IPS DF 6.9 (cell line): ENCODE measurements at regions not wholly inside any gene's neighbourhood (a gene's known extent, or its start where the extent isn't known, plus 50 kb on each side); places are given as distances from the start of the nearest gene placed in this dataset.

Experiments used
- DNase-seq: peaks from one replicate; pipeline ENCODE4 v3.0.0-alpha.2; 2013; ENCODE audit warnings: low read depth, low spot score
- H3K27ac ChIP-seq: one replicate; pipeline ENCODE4 v1.5.1; 2013; ENCODE audit warnings: low read length, control low read depth
- H3K27me3 ChIP-seq: 2 replicates; pipeline ENCODE4 v1.6.1; 2013; ENCODE audit warnings: mild to moderate bottlenecking, low read length; ENCODE audit not compliant: control insufficient read depth, insufficient read depth
- H3K36me3 ChIP-seq: 2 replicates; pipeline ENCODE4 v1.6.1; 2013; ENCODE audit warnings: low read length; ENCODE audit not compliant: control insufficient read depth, insufficient read depth
- H3K4me1 ChIP-seq: 2 replicates; pipeline ENCODE4 v1.6.1; 2013; ENCODE audit warnings: low read length; ENCODE audit not compliant: control insufficient read depth, insufficient read depth
- H3K4me3 ChIP-seq: 2 replicates; pipeline ENCODE4 v1.5.1; 2013; ENCODE audit warnings: mild to moderate bottlenecking, low read length
- H3K9me3 ChIP-seq: 2 replicates; pipeline ENCODE4 v1.6.1; 2013; ENCODE audit warnings: low read length, inconsistent platforms; ENCODE audit not compliant: control insufficient read depth, insufficient read depth
- WGBS: extraction: QIAGEN DNeasy Blood & Tissue Kit; methylation state at CpG from one replicate; pipeline ENCODE4 v1.1.7; 2013; ENCODE audit warnings: mixed read lengths, missing lambda C conversion rate; ENCODE audit not compliant: insufficient read length, insufficient coverage; 5-methylcytosine and 5-hydroxymethylcytosine counted together

GRCh38 chr3:106392915-106393314 is 524.1 kb upstream of the CBLB start:
- Histone ChIP-seq H3K27me3 (no peaks in the 10 kb centered on the region), H3K27ac (no peak overlapping the region), H3K36me3 (no peaks in the 10 kb centered on the region), H3K4me3 (no peak overlapping the region), H3K4me1 (peaks cover 1% of the 10 kb centered on the region; the same call in 1 of the 2 replicates), H3K9me3 (no peaks in the 10 kb centered on the region)
- WGBS: no CpG with 5 or more reads among the region's 1 CpG
- no peak for DNase-seq

- no CpG with 5 or more reads among the region's 2 CpGs for WGBS
- H3K9me3 ChIP-seq: no peaks in the 10 kb centered on the region
- H3K27ac ChIP-seq: no peak overlapping the region
- no peak overlapping the region for H3K4me3 ChIP-seq
- H3K27me3 ChIP-seq: no peaks in the 10 kb centered on the region
- peak; percentile 9 for DNase-seq
- peaks cover 4% of the 10 kb centered on the region for H3K4me1 ChIP-seq
- H3K36me3 ChIP-seq: no peaks in the 10 kb centered on the region
Observed at GRCh38 chr3:106397006-106397405, 528.2 kb upstream of the CBLB start.

- H3K9me3 ChIP-seq: no peaks in the 10 kb centered on the region
- H3K27me3 ChIP-seq: no peaks in the 10 kb centered on the region
- no peak overlapping the region for H3K4me3 ChIP-seq
- DNase-seq: no peak
- H3K36me3 ChIP-seq: no peaks in the 10 kb centered on the region
- peaks cover 2% of the 10 kb centered on the region for H3K4me1 ChIP-seq
- H3K27ac ChIP-seq: no peak overlapping the region
- whole genome bisulfite sequencing: no CpG with 5 or more reads among the region's 2 CpGs
Observed at GRCh38 chr3:106398891-106399600, 530.2 kb upstream of the CBLB start.

DNA sequence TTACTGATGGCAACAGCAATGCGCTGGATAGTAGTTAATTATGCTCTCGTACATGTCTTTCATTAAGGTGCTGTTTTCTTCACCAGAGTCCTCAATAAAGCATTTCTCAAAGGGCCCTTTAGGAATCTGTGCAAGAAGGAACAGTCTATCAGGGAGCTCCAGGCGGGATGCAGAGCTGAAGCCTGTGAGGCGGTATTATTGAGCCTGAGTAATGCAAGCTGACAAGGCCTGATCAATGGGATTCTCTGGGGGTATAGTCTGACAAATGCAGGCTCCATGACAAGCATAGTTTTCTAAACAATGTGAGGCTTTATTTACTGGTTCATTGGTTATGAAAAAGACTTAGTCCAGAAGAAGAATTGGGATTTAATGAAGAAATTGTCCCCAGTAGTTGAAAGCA is 530.9 kb upstream of the CBLB start:
- H3K27ac ChIP-seq: no peak overlapping the region
- no peak for DNase-seq
- no peak overlapping the region for H3K4me3 ChIP-seq
- H3K4me1 ChIP-seq: peaks cover 2% of the 10 kb centered on the region
- WGBS: no CpG with 5 or more reads among the region's 4 CpGs
- no peaks in the 10 kb centered on the region for H3K27me3 ChIP-seq
- no peaks in the 10 kb centered on the region for H3K36me3 ChIP-seq
- no peaks in the 10 kb centered on the region for H3K9me3 ChIP-seq

DNA sequence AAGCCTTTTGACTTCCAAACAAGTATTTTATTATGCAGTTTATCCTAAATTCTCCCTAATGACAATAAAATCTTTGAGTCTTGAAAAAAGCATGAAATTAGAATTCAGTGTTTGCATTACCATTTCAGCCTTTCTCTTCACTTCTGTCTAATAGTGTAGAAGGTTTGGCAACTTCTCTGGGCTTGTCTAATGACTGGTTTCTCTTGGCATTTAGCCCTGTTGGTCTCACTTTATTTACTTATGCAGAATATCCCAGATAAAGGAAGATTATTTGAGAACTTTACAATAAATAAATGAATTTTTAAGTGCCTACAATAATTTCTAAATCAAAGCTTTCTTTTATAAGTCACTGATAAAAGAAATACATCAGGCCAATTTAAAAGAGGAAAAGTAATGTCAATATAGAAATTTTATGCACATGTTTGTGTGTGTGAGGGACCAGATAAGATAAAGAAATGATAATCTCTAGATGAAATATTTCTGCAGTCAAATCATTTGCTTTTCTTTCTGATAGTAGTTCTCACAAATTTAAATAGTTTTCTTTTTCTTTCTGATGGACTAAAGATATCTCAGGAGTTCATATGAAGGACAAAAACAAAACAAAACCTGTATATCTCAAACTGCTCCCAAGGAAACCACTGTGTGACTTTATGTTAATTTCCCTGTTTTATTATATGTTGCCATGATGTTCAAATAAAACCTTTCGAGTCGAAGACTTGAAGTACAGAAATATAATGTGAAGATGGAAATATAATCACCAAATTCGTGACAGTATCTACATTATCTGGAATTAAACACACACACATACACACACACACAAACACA is 533.1 kb upstream of the CBLB start:
- H3K27me3 ChIP-seq: no peaks in the 10 kb centered on the region
- no peak overlapping the region for H3K4me3 ChIP-seq
- peaks cover 2% of the 10 kb centered on the region for H3K4me1 ChIP-seq
- no CpG with 5 or more reads among the region's 3 CpGs for WGBS
- H3K9me3 ChIP-seq: no peaks in the 10 kb centered on the region
- H3K27ac ChIP-seq: no peak overlapping the region
- H3K36me3 ChIP-seq: no peaks in the 10 kb centered on the region
- no peak for DNase-seq

DNA sequence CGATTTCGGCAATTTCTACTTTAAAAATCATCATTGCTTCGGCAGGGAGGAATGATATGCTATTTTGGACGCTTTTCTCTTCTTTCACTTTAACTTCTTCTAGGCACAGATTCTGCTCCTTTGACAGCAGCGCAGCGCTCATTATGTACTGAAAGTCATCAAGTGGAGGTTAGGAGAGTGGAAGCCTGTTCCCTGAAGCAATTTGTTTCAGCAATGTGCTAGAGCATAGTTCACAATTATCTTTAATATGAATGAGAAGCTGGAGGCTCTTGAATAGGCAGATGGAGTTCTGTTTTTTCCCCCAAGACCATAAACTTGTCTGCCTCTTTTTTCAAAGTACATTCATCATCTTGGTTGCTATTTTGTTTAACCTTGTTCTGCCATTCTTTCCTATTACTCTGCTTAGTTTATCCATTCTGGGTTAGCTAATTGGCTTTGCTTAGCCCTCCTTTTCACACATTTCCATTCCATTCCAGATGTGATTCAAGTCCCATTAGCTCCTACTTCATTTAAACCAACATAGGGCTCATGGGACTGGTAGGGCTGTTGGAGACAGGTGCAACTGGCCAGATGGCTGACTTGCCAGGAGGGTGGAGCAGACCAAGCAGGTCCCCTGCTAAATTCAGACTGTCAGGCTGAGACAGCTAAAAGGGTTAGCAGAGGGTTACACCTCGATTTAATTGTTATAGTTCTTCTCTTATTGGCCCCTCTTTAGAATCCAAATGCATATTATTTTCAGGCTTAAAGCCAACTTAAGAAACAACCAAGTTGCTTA is 534.7 kb upstream of the CBLB start:
- no peaks in the 10 kb centered on the region for H3K36me3 ChIP-seq
- H3K27ac ChIP-seq: no peak overlapping the region
- peaks cover 2% of the 10 kb centered on the region for H3K4me1 ChIP-seq
- no peak for DNase-seq
- H3K27me3 ChIP-seq: no peaks in the 10 kb centered on the region
- no peak overlapping the region for H3K4me3 ChIP-seq
- WGBS: no CpG with 5 or more reads among the region's 7 CpGs
- H3K9me3 ChIP-seq: no peaks in the 10 kb centered on the region

DNA sequence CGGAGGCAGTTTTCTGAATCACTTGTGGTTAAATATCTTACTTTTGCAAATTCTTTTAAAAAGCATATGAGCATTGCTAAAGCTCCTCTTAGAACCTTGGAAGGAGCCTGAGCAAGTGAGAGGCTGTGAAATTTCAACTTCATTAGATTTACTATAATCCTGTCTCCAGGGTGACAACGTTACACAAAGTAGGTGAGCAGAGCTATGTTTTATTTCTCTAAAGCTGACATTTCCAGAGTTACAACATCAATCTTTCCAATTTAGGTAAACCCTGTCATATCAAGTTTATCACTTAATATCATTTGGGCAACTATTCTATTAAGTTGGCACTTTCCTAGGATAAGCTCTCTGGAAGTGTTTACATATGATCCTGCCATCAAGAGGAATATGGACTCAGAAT is 544.9 kb upstream of the CBLB start:
- Histone ChIP-seq H3K36me3 (no peaks in the 10 kb centered on the region), H3K9me3 (no peaks in the 10 kb centered on the region), H3K27me3 (no peaks in the 10 kb centered on the region), H3K4me3 (no peak overlapping the region), H3K27ac (no peak overlapping the region), H3K4me1 (no peaks in the 10 kb centered on the region)
- no peak for DNase-seq
- WGBS: no CpG with 5 or more reads among the region's 2 CpGs

DNA sequence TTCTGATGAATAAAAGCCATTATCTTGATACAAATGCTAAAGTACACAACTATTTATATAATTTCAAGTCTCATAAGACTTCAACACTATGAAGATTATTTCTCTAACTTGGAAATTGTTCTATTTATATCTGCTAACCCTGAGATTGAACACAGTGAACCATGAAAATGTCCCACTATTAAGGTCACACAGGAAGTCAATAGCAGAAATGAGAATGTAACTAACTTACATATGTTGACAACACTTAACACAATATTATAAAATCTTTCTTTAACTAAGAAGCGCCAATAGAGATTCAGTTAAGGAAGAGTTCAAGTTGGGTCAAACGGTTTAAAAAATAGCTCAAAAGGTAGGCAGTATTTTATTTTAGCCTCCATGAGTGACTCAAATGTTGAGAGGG is 551.8 kb upstream of the CBLB start:
- H3K9me3 ChIP-seq: no peaks in the 10 kb centered on the region
- WGBS: no CpG with 5 or more reads among the region's 2 CpGs
- no peak for DNase-seq
- H3K4me1 ChIP-seq: no peaks in the 10 kb centered on the region
- H3K27ac ChIP-seq: no peak overlapping the region
- H3K36me3 ChIP-seq: no peaks in the 10 kb centered on the region
- H3K27me3 ChIP-seq: no peaks in the 10 kb centered on the region
- H3K4me3 ChIP-seq: no peak overlapping the region

DNA sequence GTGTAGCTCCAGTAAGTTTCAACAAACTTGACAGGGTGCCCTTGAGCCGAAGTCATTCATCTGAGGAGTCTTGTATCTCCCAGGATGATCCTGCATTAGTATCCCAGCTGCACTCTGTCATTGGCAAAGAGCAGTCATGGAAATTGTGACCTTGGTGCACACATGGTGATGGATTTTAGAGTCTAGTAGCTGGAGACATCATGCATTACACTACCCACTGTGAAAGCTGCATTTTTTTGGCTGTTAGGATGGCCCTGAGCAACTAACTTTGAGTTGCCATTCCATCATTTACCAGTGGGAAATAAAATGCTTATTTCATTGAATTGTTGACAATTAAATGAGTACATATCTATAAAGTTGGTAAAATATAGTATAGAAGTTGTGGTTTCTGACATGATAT is 552.6 kb upstream of the CBLB start:
- H3K27me3 ChIP-seq: no peaks in the 10 kb centered on the region
- no peak overlapping the region for H3K4me3 ChIP-seq
- no peaks in the 10 kb centered on the region for H3K36me3 ChIP-seq
- H3K4me1 ChIP-seq: no peaks in the 10 kb centered on the region
- no peak for DNase-seq
- no peak overlapping the region for H3K27ac ChIP-seq
- no CpG with 5 or more reads among the region's 1 CpG for WGBS
- no peaks in the 10 kb centered on the region for H3K9me3 ChIP-seq

GRCh38 chr3:106421909-106422308 is 553.1 kb upstream of the CBLB start:
- no peaks in the 10 kb centered on the region for H3K27me3 ChIP-seq
- DNase-seq: no peak
- H3K4me1 ChIP-seq: no peaks in the 10 kb centered on the region
- H3K27ac ChIP-seq: no peak overlapping the region
- H3K9me3 ChIP-seq: no peaks in the 10 kb centered on the region
- H3K4me3 ChIP-seq: no peak overlapping the region
- H3K36me3 ChIP-seq: no peaks in the 10 kb centered on the region
